MM.1S (cell line): ENCODE measurements at regions not wholly inside any gene's neighbourhood (a gene's known extent, or its start where the extent isn't known, plus 50 kb on each side); places are given as distances from the start of the nearest gene placed in this dataset.

Experiments
- CTCF ChIP-seq: fragments of 300-600 bp; sonication (generic); IDR thresholded peaks from 2 replicates; pipeline ENCODE4 v1.5.1; 2016; ENCODE audit warnings: antibody characterized with exemption, low read length, mixed read lengths
- EZH2 ChIP-seq: fragments of 300-600 bp; sonication (generic); optimal IDR thresholded peaks from 2 replicates; pipeline ENCODE3; 2017; ENCODE audit warnings: low read depth, mild to moderate bottlenecking, antibody characterized with exemption, low read length, mixed read lengths

GRCh38 chrX:84873176-84873575, 130.5 kb upstream of the APOOL start:
- TF ChIP-seq CTCF (no peak), EZH2 (no peak)
